ENCODE measurements at regions not wholly inside any gene's neighbourhood (a gene's known extent, or its start where the extent isn't known, plus 50 kb on each side); places are given as distances from the start of the nearest gene placed in this dataset.
"Not testable (repeated sequence)": the region's sequence is repeated elsewhere in the genome, so short reads cannot be mapped to it uniquely, and the experiment has no call there.

DNA sequence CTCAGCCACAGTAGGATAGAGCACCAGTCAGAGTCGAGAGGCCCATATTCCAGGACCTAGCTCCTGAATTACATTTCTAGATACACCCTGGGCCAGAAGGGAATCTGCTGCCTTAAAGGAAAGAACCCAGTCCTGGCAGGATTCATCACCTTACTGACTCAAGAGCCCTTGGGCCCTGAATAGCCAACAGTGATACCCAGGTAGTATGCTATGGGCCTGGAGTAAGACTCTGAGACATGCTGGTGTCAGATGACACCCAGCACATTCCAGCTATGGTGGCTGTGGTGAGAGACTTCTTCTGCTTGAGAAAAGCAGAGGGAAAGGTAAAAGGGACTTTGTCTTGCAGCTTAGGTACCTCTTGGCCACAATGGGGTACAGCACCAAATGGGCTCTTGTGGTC lies 192.5 kb downstream of the MSX2 start:
- not testable (repeated sequence) for DNase-seq

DNA sequence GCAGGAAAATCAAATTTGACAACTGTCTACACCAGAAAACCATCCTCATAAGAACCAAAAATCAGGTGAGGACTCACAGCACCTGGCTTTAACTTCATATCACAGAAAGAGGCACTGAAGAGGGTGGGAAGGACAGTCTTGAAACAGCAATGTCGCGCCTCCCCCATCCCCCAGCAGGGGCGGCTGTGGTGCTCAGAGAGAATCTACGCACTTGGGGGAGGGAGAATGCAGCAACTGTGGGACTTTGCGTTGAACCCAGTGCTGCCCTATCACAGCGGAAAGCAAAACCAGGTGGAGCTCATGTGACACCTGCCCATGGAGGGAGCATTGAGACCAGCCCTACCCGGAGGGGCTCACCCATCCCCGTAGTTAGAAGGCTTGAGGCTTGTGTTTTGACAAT lies 191.8 kb downstream of the MSX2 start:
- no peak for DNase-seq

DNA sequence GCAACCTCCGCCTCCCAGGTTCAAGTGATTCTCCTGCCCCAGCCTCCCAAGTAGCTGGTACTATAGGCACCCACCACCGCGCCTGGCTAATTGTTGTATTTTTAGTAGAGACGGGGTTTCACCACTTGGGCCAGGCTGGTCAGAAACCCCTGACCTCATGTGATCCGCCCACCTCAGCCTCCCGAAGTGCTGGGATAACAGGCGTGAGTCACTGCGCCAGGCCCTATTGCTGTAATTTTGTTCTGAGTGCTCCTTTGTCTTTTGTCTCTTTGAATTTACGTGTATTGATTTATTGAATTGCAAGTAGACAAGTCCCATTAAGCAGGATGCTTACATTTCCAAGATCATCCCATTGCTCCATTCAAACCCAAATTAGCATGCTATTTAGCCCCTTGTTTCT lies 186.7 kb downstream of the MSX2 start:
- DNase-seq, result no peak

DNA sequence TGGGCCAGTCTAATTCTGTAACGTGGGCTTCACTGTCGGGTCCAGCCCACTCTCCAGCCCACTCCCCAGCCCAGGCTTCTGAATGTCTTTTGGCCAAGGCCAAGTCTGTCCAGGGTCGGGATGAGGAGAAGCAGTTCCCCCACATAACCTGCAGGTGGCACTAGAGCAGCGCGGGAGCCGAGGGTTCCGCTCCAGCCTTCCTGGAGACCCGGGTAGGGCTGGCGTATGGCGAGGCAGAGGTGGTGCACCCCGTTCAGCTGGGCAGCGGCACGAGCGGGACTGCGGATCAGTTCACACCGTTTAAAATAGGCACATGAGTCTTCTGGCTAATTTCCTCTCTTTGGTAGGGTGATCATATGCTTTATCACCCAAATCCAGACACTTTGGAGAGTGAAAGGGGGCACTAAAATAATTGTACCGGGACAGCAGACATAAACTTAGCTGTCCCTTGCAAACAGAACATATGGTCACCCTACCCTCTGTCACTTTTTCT lies 185.9 kb downstream of the MSX2 start:
- peak; percentile 50 for DNase-seq

DNA sequence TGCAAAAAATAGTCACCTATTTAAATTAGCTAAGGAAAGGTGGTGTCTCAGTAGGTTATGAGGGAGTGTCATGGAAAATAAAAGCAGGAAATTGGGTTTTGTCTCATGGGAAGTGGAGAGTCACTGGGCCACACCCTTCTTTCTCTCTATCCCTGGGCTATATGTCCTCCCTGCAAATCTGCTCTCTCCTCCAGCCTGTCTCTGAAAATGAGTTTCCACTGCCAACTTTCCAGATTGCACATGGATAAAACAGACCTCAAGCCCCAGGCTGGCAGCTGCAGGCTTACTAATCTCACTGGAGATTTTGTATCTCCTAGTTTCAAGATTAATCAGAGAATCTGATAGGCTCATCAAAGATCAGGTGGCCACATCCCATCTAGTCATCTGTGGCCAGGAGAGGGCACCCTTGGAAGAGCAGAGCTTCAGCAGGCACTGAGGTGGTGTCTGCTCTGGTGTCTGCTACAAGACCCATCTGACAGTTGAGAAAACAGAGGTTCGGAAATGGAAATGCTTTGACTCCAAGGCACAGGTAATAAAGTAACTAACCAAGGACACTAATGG lies 178.9 kb downstream of the MSX2 start:
- no peak for DNase-seq

DNA sequence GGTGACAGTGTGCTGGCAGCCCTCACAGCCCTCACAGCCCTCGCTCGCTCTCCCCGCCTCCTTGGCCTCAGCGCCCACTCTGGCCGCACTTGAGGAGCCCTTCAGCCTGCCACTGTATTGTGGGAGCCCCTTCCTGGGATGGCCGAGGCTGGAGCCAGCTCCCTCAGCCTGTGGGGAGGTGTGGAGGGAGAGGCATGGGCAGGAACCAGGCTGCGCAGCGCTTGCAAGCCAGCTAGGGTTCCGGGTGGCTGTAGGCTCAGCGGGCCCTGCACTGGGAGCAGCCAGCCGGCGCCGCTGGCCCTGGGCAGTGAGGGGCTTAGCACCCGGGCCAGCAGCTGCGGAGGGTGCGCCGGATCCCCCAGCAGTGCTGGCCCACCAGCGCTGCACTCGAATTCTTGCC lies 177.0 kb downstream of the MSX2 start:
- no peak for DNase-seq

DNA sequence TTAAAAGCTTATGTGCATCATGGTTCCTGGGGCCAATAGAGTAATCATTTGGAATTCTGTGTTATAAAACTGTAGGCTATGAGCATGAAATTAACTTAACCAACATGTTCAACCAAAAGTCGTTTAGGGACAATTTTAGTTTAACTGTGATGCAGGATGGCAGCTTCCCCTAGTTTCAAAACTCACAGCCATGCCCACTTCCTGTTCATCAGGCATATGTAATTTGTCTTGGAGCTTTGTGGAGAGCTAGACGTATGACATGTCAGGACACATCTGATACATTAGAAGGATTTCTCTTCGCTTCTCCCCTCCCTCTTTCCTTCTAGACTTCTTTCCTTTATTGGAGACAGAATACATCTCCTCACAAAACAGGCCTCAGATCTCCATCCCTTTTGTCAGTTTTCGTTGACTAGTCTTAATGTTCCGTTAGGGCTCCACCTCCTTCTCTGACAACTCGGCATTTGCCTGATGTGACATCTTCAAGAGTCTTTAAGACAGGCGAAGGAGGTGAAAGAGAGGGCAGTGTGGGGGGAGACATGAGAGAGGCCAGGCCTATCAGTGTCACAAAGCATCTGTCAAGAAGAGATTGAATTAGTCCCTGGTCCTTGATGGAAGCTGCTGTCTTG lies 176.0 kb downstream of the MSX2 start:
- no peak for DNase-seq

DNA sequence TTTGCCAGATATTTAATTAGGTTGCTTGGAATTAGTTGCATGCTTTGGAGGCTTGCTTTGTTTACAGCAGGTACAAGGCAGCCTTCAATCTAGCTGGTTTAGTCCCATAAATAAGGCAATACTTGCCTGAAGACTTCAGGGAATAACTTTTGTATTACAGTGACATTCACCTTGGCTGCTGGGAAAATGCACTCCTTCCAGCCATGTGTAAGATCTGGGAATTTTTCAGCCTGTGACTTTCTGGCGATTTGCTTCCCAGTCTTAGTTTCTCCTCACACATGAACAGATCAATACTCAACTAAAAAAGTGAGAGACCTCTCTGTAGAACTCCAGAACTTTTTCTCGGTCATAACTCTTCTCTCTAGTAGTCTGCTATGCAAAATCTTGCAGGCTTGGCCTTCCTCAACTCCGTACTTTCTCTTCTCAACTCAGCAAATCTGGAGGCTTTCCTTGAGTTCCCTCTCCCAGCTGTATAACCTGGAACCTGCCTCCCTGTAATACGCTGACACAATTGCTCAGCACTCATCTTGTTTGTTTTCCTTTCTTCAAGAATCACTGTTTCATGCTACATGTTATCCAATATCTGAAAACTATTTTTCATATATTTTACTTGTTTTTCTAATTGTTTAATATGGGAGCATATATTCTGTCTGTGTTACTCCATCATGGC lies 173.0 kb downstream of the MSX2 start:
- no peak for DNase-seq

DNA sequence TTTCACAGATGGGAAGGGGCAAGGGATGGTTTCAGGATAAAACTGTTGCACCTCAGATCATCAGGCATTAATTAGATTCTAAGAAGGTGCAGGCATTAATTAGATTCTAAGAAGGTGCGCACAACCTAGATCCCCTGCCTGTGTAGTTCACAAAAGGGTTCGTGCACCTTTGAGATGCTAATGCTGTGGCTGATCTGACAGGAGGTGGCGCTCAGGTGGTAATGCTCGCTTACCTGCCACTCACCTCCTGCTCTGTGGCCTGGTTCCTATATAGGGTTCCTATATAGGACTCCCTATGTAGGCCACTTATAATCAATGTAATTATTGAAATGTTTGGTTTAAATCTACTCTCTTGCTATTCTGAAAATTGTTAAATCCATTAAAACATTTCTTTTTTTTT lies 171.0 kb downstream of the MSX2 start:
- DNase-seq, result no peak

DNA sequence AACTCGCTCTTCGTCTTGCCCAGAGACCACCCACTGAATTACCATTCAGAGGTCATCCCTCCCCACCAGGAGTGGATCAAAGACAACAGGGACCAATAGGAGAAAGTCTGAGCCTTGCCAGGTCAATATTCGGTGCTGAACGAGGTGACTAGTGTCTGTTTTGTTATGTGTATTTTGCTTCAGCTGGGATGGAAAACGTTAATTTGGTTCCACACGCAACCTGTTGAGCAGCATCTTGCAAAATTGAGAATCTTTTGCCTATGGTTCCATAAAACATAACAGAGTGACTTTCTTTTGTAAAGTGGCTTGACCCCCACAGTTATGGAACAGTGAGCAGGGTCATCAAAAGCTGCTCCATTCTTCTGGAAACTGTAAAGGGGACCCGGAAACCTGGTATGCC lies 168.4 kb downstream of the MSX2 start:
- DNase-seq, result no peak

DNA sequence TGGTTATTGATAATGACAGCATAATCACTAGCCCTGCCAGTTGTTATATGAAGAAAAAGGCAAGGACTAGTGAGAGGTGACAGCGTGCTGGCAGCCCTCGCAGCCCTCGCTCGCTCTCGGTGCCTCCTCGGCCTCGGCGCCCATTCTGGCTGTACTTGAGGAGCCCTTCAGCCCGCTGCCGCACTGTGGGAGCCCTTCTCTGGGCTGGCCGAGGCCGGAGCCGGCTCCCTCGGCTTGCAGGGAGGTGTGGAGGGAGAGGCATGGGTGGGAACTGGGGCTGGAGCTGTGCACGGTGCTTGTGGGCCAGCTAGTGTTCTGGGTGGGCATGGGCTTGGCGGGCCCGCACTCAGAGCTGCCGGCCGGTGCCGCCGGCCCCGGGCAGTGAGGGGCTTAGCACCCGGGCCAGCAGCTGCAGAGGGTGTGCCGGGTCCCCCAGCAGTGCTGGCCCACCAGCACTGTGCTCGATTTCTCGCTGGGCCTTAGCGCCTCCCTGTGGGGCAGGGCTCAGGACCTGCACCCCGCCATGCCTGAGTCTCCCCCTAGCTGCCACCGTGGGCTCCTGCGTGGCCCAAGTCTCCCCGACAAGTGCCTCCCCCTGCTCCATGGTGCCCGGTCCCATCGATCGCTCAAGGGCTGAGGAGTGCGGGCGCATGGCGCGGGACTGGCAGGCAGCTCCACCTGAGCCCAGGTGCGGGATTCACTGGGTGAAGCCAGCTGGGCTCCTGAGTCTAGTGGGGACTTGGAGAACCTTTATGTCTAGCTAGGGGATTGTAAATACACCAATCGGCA lies 156.2 kb downstream of the MSX2 start:
- DNase-seq, result not testable (repeated sequence)

DNA sequence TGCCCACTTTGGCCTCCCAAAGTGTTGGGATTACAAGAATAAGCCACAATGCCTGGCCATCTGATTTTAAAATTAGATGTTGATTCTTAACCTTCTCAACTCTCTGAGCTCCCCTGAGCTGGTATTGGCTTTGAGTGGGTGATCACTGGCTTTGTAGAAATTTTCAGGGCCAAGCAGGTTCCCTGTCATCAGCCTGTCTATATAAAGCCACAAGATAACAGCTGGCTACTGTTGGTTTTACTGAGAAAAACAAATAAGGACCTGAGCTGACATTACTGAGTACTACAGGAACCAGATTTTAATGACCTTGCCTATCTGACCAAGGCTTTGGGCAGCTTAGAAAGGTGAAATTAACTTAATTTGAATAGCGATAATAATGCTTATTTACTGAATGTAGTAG lies 153.6 kb downstream of the MSX2 start:
- DNase-seq, result no peak

DNA sequence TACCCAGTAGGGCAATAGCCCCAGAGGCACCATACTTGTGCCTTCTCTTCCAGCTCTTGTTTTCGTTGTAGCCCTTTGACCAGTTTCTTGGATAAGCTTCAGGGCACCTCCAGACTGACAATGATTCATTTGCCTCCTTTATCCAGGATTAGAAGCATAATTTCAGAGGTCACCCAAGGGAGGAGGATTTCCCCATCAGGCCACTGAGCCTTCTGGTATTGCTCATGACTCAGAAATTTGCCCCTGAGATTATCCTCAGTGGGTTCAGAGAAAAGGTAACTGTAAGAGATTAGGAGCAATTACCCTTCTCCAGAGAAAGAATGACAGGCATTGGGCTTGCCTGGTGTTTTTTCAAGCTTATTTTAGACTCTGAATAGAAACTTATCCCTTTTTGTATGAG lies 147.9 kb downstream of the MSX2 start:
- no peak for DNase-seq

DNA sequence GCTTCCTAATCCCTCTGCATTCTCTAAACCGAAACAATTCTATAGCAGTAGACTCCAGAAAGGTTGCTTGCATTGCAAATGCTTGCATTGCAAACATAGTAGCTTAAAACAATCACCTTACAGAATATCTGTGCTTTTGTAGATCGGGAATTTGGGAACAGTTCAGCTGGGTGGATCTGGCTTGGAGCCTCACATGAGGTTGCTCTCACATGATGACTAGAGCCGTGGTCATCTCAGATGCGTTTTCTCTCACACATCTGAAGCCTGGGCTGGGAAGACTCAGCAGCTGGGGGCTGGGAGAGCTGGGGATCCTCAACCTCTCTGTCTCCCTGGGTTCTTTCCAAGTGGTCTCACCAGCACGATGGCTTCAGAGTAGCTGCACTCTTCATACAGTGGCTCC lies 127.8 kb downstream of the MSX2 start:
- DNase-seq, result no peak

DNA sequence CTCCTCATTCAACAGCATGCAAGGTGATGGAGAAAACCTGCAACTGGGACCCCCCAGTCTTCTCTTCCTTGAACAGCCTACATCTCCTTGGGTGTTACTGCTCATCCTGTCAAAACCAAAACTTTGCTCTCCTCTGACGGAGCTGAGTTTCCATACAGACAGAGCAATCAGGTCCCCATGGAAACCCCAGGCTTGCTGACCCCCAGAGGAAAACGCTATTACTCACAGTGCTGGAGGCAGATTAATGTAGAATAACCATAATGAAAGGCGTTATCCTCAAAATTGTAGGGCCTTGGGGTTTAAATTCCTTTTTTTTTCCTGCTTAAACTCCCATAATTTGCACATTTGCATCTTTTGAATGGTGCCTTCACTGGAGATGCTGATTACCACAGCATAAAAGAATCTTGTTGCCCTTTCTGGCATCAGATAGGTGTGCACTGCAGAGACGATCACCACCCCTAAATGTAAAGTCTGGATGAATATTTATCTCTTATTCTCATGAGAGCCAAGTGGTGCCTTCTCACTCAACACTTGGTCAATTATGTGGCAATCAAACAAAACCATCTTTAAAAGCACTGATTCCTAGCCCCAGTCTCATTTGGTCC lies 126.3 kb downstream of the MSX2 start:
- DNase-seq, result no peak

DNA sequence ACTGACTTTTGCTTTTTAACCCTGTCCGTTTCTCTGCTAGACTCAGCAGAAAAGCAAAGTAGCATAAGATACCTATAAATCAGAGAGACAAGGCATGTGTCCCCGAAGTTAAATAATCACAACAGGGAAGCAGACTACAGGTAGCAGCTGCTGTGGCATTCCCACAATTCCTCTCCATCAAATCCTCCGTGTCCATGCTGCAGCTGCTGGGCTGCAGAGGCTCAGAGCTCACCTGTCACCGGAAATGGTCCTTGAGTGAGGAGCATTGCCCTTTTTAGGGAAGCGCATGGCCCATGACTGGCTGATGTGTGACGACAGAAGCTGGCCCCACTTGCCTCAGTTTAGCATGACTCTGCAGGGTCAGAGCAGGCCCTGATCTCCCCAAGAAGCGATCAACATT lies 125.0 kb downstream of the MSX2 start:
- DNase-seq, result no peak

DNA sequence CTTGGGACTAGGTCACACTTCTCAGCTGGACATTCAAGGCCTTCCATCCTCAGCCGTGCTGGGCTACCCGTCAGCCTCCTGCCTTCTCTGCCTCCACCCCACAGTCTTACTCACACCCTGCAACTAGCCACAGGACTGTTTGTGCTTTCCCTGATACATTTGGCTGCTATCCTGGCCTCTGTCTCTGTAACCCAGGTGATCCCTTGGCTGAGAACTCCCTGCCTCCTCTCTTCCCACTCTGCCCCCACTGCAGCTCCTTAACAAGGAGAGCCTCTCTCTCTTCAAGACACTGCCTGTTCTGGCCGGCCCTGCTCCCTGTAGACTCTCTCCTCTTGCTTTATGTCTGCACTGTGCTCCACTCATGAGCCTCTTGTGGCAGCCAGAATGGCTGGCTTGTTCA lies 120.6 kb downstream of the MSX2 start:
- no peak for DNase-seq

DNA sequence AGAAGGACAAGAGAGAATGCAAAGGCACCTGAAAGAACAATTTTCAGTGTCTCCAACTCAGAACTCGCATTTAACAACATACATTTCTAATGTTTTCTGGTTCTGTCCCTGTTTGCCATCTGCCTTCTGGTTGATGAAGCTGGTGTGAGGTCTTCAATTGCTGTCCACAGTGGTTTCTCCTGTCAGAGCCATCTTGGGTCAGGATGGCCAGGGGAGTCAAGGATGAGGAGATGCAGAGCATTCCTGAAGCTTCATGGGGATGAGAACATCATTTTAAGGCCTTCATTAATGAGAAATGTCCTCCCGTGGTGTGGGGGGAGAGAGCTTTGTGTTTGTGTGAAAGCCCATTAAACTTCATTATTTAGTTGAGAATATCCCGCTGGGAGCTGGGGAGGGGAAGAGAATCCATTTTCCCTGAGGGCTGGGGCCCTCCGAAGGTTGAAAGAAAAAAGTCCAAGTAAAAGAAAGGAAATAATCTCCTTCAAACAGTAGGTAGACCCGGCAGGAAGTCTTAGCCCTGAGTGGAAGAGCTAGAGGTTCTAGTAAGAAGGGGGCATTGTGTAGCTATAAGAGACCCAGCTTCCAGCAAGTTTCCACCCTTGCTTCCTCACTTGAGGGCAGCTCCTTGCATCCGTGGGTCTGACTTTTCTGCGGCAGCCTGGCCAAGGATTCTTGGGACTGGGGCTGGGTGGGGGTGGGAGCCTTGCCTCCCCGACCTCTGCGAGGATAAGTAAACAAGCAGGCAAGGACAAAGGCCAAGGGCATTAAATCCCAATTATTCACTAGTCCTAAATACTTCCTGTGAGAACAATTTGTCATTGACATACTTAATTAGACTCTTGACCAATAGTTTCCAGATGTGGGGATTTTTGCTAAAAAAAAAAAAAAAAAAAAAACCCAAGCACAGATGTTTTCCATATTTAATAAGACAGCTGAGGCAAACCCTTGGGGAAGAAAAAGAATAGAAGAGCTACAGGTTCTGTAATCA lies 119.2 kb downstream of the MSX2 start:
- peak; percentile 54 for DNase-seq

DNA sequence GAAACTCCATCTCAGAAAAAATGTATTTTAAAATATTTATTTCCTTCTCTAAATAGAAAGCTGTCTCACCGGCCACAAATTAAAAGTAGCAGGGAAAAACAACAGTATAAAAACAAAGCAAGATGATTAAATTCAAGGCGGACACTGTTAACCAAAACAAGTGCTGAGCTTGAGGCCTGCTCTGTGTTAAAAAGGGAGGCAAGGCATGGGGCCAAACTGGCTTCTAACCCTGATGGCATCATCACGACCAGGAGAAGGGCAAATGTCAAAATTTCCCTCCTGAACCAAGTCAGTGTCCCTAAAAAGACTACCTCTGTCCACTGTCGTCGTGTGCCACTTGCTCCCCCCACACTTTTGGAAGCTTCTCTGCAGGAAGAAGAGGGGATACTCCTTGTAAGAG lies 116.1 kb downstream of the MSX2 start:
- DNase-seq, result no peak

DNA sequence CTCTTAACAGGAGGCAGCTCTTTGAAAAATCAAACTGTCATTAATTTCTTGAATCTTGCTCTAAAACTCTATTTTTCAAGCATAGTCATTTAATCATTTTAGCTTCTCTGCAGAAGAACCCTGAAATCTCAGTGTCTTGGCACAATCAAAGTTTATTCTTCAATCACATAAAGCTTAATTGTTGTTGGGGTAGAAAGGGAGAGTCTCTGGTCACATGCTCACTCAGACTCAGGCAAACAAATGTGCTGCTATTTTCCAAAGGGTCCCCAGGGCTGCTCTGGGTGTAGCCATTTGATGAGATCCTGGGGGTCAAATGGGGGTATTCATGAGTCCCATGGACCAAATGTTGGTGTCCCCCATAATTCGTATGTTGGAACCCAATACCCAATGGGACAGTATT lies 114.8 kb downstream of the MSX2 start:
- no peak for DNase-seq

Measured in left kidney (tissue), 1 donor.